MCF 10A (cell line): ENCODE measurements at regions not wholly inside any gene's neighbourhood (a gene's known extent, or its start where the extent isn't known, plus 50 kb on each side); places are given as distances from the start of the nearest gene placed in this dataset.

Experiments used
- BruUV-seq: library from RNA; stranded (reverse); fragments of 400-500 nt; replicated peaks from 2 replicates; lab custom pipeline; 2021; lab: Mats Ljungman, UMichigan
- CTCF ChIA-PET: fragments of 300-600 bp; sonication (Branson Sonifier 250); formaldehyde crosslinking; extraction: SDS; loops from one replicate; lab custom pipeline; 2021; ENCODE audit warnings: antibody characterized with exemption, inconsistent platforms; lab: Yijun Ruan, JAX
- POLR2A ChIA-PET: fragments of 300-600, 350-650 bp; sonication (Branson Sonifier 250); formaldehyde crosslinking; extraction: SDS; loops from one replicate; lab custom pipeline; 2020; ENCODE audit warnings: antibody characterized with exemption, inconsistent platforms; lab: Yijun Ruan, JAX
- DNase-seq: peaks from one replicate; pipeline ENCODE4 v3.0.0-alpha.2; 2018; ENCODE audit not compliant: unreplicated experiment
- H3K27ac Mint-ChIP-seq: one replicate; pipeline ENCODE4 v1.8.0; 2022; ENCODE audit warnings: mild to moderate bottlenecking, low read depth, mixed read lengths; ENCODE audit not compliant: unreplicated experiment
- H3K27me3 Mint-ChIP-seq: one replicate; pipeline ENCODE4 v1.8.0; 2022; ENCODE audit warnings: mixed read lengths; ENCODE audit not compliant: insufficient read depth, unreplicated experiment
- H3K36me3 Mint-ChIP-seq: one replicate; pipeline ENCODE4 v1.8.0; 2022; ENCODE audit warnings: mild to moderate bottlenecking, moderate library complexity, mixed read lengths; ENCODE audit not compliant: insufficient read depth, unreplicated experiment
- H3K4me1 Mint-ChIP-seq: one replicate; pipeline ENCODE4 v1.8.0; 2022; ENCODE audit warnings: mixed read lengths; ENCODE audit not compliant: insufficient read depth, unreplicated experiment
- H3K4me3 Mint-ChIP-seq: one replicate; pipeline ENCODE4 v1.8.0; 2022; ENCODE audit warnings: mild to moderate bottlenecking, moderate library complexity, mixed read lengths; ENCODE audit not compliant: unreplicated experiment
- H3K9me3 Mint-ChIP-seq: one replicate; pipeline ENCODE4 v1.8.0; 2022; ENCODE audit warnings: mixed read lengths; ENCODE audit not compliant: unreplicated experiment
- intact Hi-C: fragments of 100-400 bp; cut with micrococcal nuclease; formaldehyde crosslinking; loops from 2 replicates; pipeline ENCODE4 v1.14.1; 2022
- TF ChIP-seq, protein P1 (sequence below): fragments of 200-600 bp; IDR thresholded peaks from one replicate; pipeline ENCODE4 v1.8.0; 2022; ENCODE audit warnings: antibody characterized with exemption, mild to moderate bottlenecking; ENCODE audit not compliant: unreplicated experiment

DNA sequence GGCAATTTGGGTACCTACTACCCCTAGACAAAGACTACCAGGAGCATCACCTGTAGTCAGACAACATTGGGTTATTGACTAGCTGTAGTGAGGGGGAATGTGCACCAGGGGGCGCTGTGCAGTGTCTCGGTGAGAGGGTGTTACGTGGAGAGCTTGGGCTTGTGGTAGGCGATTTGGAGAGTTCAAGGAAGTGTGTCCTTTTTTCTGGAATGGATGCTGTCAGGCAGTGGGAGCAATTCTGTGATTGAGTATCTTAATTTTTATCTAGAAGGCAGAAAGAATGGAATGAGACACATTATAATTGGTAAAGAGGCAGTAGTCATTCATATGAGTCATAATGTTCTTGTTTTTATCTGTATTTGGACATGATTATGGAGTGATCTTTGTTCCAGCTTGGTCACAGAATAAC lies 187.7 kb downstream of the GALC start:
- Mint-ChIP-seq H3K36me3 (no peaks in the 10 kb centered on the region), H3K27ac (peak overlapping the region; percentile 7), H3K4me3 (no peak overlapping the region), H3K27me3 (no peaks in the 10 kb centered on the region), H3K9me3 (no peaks in the 10 kb centered on the region), H3K4me1 (peaks cover 6% of the 10 kb centered on the region)
- TF ChIP-seq, protein P1, sequence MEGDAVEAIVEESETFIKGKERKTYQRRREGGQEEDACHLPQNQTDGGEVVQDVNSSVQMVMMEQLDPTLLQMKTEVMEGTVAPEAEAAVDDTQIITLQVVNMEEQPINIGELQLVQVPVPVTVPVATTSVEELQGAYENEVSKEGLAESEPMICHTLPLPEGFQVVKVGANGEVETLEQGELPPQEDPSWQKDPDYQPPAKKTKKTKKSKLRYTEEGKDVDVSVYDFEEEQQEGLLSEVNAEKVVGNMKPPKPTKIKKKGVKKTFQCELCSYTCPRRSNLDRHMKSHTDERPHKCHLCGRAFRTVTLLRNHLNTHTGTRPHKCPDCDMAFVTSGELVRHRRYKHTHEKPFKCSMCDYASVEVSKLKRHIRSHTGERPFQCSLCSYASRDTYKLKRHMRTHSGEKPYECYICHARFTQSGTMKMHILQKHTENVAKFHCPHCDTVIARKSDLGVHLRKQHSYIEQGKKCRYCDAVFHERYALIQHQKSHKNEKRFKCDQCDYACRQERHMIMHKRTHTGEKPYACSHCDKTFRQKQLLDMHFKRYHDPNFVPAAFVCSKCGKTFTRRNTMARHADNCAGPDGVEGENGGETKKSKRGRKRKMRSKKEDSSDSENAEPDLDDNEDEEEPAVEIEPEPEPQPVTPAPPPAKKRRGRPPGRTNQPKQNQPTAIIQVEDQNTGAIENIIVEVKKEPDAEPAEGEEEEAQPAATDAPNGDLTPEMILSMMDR, result peak; percentile 72
- ChIA-PET CTCF (interaction anchor here (0.6 to 5.4 kb wide), 40 partner anchors 8 to 1181 kb away, joined by 3 to 109 read pairs (median 4); no protein-coding TSS in a partner anchor), POLR2A (interaction anchor here (0.7 to 0.9 kb wide), 2 partner anchors 30 to 60 kb away, joined by 4 read pairs; no protein-coding TSS in a partner anchor)
- intact Hi-C loops, result loop anchor here (1.0 to 5.0 kb wide), 2 partner anchors 72 to 91 kb away; no protein-coding TSS in a partner anchor
- BruUV-seq, result no TSS peak
- peak; percentile 67 for DNase-seq

DNA sequence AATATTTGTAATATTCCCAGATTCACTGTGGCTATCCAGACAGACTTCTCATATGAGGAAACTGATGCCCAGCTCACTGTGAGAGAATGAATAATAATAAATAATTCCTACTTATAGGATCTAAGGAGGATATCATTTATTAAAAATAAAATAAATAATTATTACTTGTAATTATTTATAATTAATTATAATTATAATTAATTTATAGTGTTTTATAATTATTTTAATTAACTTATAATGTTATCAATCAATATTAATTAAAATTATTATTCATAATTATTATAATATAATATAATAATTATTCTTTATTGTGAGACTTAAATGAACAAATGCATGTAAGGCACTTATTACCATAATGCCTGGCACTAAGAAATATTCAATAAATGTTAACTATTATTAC lies 192.8 kb downstream of the GALC start:
- Mint-ChIP-seq H3K4me3 (no peak overlapping the region), H3K4me1 (peaks cover 3% of the 10 kb centered on the region), H3K27ac (no peak overlapping the region), H3K9me3 (no peaks in the 10 kb centered on the region), H3K27me3 (no peaks in the 10 kb centered on the region), H3K36me3 (no peaks in the 10 kb centered on the region)
- no TSS peak for BruUV-seq
- TF ChIP-seq, protein P1, result no peak
- ChIA-PET POLR2A (no interaction called here), CTCF (interaction anchor here (1.6 kb wide), 1 partner anchor 96 kb away, joined by 4 read pairs; no protein-coding TSS in a partner anchor)
- no peak for DNase-seq
- intact Hi-C loops, result no loop called here

DNA sequence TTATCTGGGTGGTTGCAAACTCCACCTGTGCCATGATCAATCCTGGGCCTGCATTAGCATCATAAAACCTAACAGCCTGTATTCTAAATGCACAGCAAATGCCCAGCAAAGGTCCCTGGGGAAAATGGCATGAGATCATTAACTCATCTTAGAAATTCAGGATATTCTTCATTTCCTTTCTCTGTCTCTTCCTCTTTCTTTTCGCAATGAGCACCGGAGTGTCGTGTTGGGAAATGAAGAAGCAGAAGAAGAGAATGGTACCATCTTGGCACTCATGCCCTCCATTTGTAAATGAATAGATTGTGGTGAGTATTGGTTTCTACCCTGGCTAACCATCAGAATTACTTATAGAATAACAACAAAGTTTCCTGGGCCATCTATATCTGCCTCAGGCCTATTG lies 193.6 kb downstream of the GALC start:
- Mint-ChIP-seq H3K9me3 (no peaks in the 10 kb centered on the region), H3K36me3 (no peaks in the 10 kb centered on the region), H3K4me3 (no peak overlapping the region), H3K27me3 (no peaks in the 10 kb centered on the region), H3K4me1 (no peaks in the 10 kb centered on the region), H3K27ac (no peak overlapping the region)
- DNase-seq, result no peak
- no TSS peak for BruUV-seq
- TF ChIP-seq, protein P1, result no peak
- ChIA-PET CTCF (interaction anchor here (0.7 to 1.6 kb wide), 4 partner anchors 9 to 135 kb away, joined by 3 to 5 read pairs (median 4); no protein-coding TSS in a partner anchor), POLR2A (no interaction called here)
- intact Hi-C loops, result no loop called here

DNA sequence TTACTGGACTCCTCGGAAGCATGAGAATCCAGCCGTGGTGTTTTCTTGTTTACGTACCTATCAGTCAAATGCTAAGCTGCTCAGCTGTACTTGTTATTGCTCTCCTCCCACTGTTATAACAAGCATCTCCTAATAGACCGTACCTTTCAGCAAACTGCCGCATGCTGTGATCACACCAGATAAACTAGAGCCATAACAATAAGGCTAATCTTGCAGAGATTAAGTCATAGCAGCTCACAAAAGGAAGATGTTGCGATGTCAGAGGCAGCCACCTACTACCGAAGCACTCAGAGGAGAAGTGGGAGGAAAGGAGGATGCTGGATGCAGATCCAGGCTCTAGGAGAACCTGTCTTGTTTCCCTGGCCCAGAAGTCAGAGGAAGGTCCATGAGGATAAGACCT lies 196.0 kb downstream of the GALC start:
- no peaks in the 10 kb centered on the region for H3K9me3 Mint-ChIP-seq
- ChIA-PET POLR2A (no interaction called here), CTCF (interaction anchor here (0.6 to 2.2 kb wide), 4 partner anchors 8 to 217 kb away, joined by 3 to 16 read pairs (median 7); no protein-coding TSS in a partner anchor)
- DNase-seq, result no peak
- TF ChIP-seq, protein P1, result no peak
- H3K27me3 Mint-ChIP-seq, result no peaks in the 10 kb centered on the region
- intact Hi-C loops, result no loop called here
- H3K36me3 Mint-ChIP-seq, result no peaks in the 10 kb centered on the region
- no TSS peak for BruUV-seq
- H3K4me3 Mint-ChIP-seq, result no peak overlapping the region
- no peaks in the 10 kb centered on the region for H3K4me1 Mint-ChIP-seq
- H3K27ac Mint-ChIP-seq, result no peak overlapping the region
